ENCODE measurements at regions not wholly inside any gene's neighbourhood (a gene's known extent, or its start where the extent isn't known, plus 50 kb on each side); places are given as distances from the start of the nearest gene placed in this dataset.

GRCh38 chr18:30186245-30186644, 856.3 kb downstream of the DSC3 start:
- no peak for DNase-seq
- intact Hi-C loops (cut with DNase I) = no loop called here
- no peak for TF ChIP-seq CTCF (IDR thresholded peaks at IDR 0.05)
- no peak for TF ChIP-seq POLR2A (IDR thresholded peaks at IDR 0.05)
- H3K4me3 ChIP-seq (replicated peaks in 1 of 3) = no peak overlapping the region
- H3K27ac ChIP-seq = no peak overlapping the region
- WGBS, 2 donors = 91 to 95% methylated on average over 2 of the region's 2 CpGs
- no peaks in the 10 kb centered on the region for H3K27me3 ChIP-seq
- no peaks in the 10 kb centered on the region for H3K36me3 ChIP-seq
- no peaks in the 10 kb centered on the region for H3K4me1 ChIP-seq
- no peaks in the 10 kb centered on the region for H3K9me3 ChIP-seq

GRCh38 chr18:30177056-30177455, 865.5 kb downstream of the DSC3 start:
- Histone ChIP-seq H3K27ac (no peak overlapping the region), H3K4me3 (replicated peaks in 1 of 3) (no peak overlapping the region), H3K4me1 (no peaks in the 10 kb centered on the region), H3K36me3 (no peaks in the 10 kb centered on the region), H3K27me3 (no peaks in the 10 kb centered on the region), H3K9me3 (no peaks in the 10 kb centered on the region)
- TF ChIP-seq CTCF (IDR thresholded peaks at IDR 0.05) (no peak), POLR2A (IDR thresholded peaks at IDR 0.05) (no peak)
- intact Hi-C loops (cut with DNase I) = no loop called here
- 80 to 85% methylated on average over 4 of the region's 4 CpGs for WGBS, 2 donors
- DNase-seq = no peak

GRCh38 chr18:30175621-30176225, 866.8 kb downstream of the DSC3 start:
- Histone ChIP-seq H3K4me1 (no peaks in the 10 kb centered on the region), H3K27ac (no peak overlapping the region), H3K9me3 (no peaks in the 10 kb centered on the region), H3K27me3 (no peaks in the 10 kb centered on the region), H3K36me3 (no peaks in the 10 kb centered on the region), H3K4me3 (replicated peaks in 1 of 3) (no peak overlapping the region)
- TF ChIP-seq POLR2A (IDR thresholded peaks at IDR 0.05) = no peak
- no peak for TF ChIP-seq CTCF (IDR thresholded peaks at IDR 0.05)
- intact Hi-C loops (cut with DNase I) = no loop called here
- DNase-seq = no peak
- WGBS, 2 donors = 93 to 94% methylated on average over 19 of the region's 19 CpGs

- H3K4me3 ChIP-seq (replicated peaks in 1 of 3) = no peak overlapping the region
- intact Hi-C loops (cut with DNase I) = no loop called here
- no peak for DNase-seq
- H3K27me3 ChIP-seq = no peaks in the 10 kb centered on the region
- no peaks in the 10 kb centered on the region for H3K36me3 ChIP-seq
- H3K4me1 ChIP-seq = no peaks in the 10 kb centered on the region
- no peak for TF ChIP-seq POLR2A (IDR thresholded peaks at IDR 0.05)
- no peak for TF ChIP-seq CTCF (IDR thresholded peaks at IDR 0.05)
- WGBS, 2 donors = 97 to 98% methylated on average over 6 to 27 of the region's 52 CpGs
- H3K27ac ChIP-seq = no peak overlapping the region
- no peaks in the 10 kb centered on the region for H3K9me3 ChIP-seq
Measured at GRCh38 chr18:30175061-30175574, 867.4 kb downstream of the DSC3 start.

- no peak for DNase-seq
- no peak overlapping the region for H3K4me3 ChIP-seq (replicated peaks in 1 of 3)
- H3K9me3 ChIP-seq = no peaks in the 10 kb centered on the region
- intact Hi-C loops (cut with DNase I) = no loop called here
- H3K27ac ChIP-seq = no peak overlapping the region
- no peaks in the 10 kb centered on the region for H3K27me3 ChIP-seq
- H3K36me3 ChIP-seq = no peaks in the 10 kb centered on the region
- 88 to 96% methylated on average over 2 of the region's 2 CpGs for WGBS, 2 donors
- TF ChIP-seq POLR2A (IDR thresholded peaks at IDR 0.05) = no peak
- TF ChIP-seq CTCF (IDR thresholded peaks at IDR 0.05) = no peak
- no peaks in the 10 kb centered on the region for H3K4me1 ChIP-seq
Measured at GRCh38 chr18:30163573-30163972, 879.0 kb downstream of the DSC3 start.
